Esophagus muscularis mucosa (tissue), 3 donors: ENCODE measurements at regions not wholly inside any gene's neighbourhood (a gene's known extent, or its start where the extent isn't known, plus 50 kb on each side); places are given as distances from the start of the nearest gene placed in this dataset.

ENCODE experiments used
- CTCF ChIP-seq, 3 experiments: fragments of 200-600 bp in 2 of 3; fragments of 450-650 bp in 1 of 3; sonication (generic) in 2 of 3; IDR thresholded peaks; one replicate each; pipeline ENCODE4 v1.5.1; 2017 to 2019; ENCODE audit warnings: antibody characterized with exemption in 3 of 3, mild to moderate bottlenecking in 2 of 3, moderate library complexity in 1 of 3
- POLR2AphosphoS5 ChIP-seq, 2 donors: sonication (generic); formaldehyde crosslinking; IDR thresholded peaks; one replicate each; pipeline ENCODE4 v1.6.1; 2017; ENCODE audit warnings: antibody characterized with exemption in 2 of 2

GRCh38 chr7:22651036-22651435, 76.0 kb upstream of the IL6 start:
- no peak for TF ChIP-seq POLR2AphosphoS5 (IDR thresholded peaks at IDR 0.05)
- no peak for TF ChIP-seq CTCF (IDR thresholded peaks at IDR 0.05)
